GM12874 (cell line): ENCODE measurements at regions not wholly inside any gene's neighbourhood (a gene's known extent, or its start where the extent isn't known, plus 50 kb on each side); places are given as distances from the start of the nearest gene placed in this dataset.

Experiments
- TF ChIP-seq, protein P1 (sequence below): IDR thresholded peaks from 2 replicates; pipeline ENCODE4 v1.5.1; 2011; ENCODE audit warnings: low read depth, mild to moderate bottlenecking, control low read depth, low read length, moderate library complexity; ENCODE audit not compliant: insufficient read depth

DNA sequence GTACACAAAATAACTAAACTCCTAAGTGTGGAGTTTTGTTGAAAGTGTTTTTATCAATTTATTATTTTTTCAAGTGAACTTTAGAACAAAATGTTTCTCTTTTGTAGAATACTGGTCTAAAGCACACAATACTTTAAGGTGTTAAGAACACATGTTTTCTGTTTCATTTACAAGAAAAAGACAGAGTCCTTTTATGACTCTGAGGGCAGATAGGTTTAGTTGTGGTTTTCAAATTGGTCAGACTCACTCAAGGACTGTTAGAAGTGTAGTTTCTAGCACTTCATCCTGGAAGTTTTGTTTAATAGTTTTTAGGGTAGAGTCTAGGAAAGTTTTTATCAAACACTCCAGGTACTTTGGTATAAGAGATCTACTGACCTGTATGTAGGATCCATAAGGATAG, 376.5 kb downstream of the LRRIQ3 start:
- TF ChIP-seq, protein P1, sequence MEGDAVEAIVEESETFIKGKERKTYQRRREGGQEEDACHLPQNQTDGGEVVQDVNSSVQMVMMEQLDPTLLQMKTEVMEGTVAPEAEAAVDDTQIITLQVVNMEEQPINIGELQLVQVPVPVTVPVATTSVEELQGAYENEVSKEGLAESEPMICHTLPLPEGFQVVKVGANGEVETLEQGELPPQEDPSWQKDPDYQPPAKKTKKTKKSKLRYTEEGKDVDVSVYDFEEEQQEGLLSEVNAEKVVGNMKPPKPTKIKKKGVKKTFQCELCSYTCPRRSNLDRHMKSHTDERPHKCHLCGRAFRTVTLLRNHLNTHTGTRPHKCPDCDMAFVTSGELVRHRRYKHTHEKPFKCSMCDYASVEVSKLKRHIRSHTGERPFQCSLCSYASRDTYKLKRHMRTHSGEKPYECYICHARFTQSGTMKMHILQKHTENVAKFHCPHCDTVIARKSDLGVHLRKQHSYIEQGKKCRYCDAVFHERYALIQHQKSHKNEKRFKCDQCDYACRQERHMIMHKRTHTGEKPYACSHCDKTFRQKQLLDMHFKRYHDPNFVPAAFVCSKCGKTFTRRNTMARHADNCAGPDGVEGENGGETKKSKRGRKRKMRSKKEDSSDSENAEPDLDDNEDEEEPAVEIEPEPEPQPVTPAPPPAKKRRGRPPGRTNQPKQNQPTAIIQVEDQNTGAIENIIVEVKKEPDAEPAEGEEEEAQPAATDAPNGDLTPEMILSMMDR: no peak

DNA sequence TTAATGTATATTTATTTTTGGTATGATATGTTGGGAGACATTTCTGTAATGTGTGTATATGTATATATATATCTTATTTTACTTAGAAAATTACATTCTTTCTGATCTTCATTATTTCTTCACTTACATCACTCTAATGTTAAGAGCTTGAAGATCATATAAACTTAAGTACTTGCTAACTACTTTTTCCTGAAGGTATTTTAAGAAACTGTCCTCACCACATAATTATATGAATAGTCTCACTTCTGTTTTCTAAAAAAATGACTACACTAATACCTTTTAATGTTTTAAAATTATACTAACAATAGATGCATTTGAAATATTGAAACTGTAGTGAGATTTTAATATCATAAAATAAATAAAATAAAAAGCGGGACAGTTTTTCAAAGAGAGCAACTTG, 377.1 kb downstream of the LRRIQ3 start:
- TF ChIP-seq, protein P1: no peak

DNA sequence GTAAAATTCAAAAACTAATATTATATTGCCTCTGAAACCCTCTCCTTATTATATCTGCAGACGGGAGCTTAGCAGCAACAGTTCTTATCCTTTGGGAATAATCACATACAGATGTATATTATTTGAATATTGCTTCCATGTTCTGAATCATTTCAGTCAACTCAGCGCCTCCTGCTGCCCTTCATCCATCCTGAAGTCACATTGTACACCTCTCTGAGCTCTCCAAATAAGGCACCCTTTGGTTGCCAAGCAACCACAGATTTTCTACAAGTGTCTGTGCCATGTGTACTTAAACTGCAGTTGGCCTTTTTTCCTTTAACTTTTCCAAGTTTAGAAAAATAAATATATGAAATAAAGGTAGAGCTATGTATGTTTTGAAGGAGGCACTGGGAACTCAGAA, 384.3 kb downstream of the LRRIQ3 start:
- TF ChIP-seq, protein P1: no peak

DNA sequence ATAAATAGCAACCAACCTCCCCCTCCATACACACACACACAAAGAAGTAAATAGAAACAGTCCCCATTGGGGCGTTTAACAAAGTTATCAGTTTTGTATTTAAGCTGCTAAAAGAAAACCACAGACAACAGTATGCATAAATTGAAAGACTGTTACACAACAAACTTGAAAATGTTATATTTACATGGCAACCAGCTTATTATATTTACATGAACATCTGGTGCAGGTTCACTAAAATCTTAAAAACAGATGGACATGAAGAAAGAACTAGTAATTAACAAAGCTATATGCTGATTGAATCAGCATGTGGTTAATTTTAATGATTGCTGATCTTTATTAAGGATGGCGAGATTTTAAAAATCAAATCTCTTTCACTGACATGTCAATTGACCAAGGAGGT, 384.7 kb downstream of the LRRIQ3 start:
- TF ChIP-seq, protein P1: no peak

DNA sequence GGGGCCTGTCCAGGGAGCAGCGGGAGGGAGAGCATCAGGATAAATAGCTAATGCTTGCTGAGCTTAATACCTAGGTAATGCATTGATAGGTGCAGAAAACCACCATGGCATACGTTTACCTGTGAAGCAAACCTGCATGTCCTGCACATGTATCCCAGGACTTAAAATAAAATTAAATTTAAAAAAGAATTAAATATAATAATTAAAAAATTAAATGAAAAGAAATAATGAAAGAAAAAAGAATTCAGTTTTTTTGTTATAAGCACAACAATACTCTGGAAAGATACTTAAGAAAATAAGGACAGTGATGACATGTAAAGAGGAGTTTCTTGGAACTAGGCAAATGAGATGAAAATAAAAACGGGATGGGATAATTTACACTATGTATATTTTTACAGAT, 386.2 kb downstream of the LRRIQ3 start:
- TF ChIP-seq, protein P1: no peak

DNA sequence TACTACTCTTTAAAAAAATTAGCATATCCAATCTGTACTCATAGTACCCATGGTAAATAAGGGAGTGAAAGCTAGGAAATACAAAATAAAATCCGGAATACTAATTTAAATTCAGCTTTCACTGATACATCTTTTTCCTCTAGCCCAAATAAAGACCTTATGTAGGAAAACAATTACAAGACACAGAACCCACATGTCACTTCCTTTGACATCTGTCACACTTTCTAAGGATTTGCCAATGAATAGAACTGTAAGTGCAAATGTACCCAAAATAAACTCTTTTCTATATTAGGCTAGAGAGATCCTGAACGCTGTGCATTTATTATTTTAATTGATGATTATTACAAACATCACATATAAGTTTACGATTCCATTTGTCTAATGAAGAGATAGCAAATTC, 393.0 kb downstream of the LRRIQ3 start:
- TF ChIP-seq, protein P1: no peak

DNA sequence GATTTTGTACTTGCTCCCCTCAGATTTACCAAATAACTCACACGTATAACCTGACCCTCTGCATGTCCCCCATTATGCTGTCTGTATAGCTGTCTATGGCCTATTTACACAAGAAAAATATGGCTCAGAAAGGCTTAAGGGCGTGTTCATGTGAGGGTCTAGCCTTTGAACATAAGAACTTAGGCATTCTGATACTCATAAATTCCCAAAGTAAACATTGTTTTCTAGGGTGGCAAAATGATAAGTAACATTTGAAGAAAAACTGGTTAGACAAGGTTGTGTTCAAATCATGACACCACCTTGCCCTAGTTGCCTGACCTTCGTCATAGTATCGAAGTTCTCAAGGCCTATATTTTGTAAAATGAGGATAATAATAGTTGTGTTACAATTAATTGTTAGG, 394.6 kb downstream of the LRRIQ3 start:
- TF ChIP-seq, protein P1: no peak

DNA sequence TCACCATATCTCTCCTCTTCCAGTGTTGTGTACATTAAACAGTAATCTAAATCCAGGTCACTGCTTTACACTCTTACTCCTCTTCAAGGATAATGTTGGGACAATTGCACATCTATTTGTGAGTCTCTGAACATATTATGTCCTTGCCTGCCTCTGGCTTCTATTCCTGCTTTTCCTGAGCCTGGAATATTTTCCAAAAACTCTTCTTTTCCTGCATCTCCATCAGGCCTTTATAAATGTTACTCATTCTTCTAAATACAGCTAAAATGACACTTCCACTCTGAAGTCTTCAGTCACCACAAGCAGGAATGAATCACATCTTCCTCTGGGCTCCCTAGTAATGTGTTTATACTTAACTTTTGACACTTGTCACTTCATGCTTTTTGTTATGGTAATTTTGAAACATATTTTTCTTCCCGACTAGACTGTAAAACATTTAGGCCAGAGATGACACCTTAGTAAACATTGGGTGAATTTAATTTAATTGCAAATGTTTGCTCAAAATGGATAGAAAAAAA, 396.0 kb downstream of the LRRIQ3 start:
- TF ChIP-seq, protein P1: no peak
